Nucleus accumbens (tissue), 56 donors: ENCODE measurements at regions not wholly inside any gene's neighbourhood (a gene's known extent, or its start where the extent isn't known, plus 50 kb on each side); places are given as distances from the start of the nearest gene placed in this dataset.

Source experiments
- DNase-seq, 56 donors: peaks; one replicate each; lab custom pipeline; 2025; lab: John Stamatoyannopoulos, UW

DNA sequence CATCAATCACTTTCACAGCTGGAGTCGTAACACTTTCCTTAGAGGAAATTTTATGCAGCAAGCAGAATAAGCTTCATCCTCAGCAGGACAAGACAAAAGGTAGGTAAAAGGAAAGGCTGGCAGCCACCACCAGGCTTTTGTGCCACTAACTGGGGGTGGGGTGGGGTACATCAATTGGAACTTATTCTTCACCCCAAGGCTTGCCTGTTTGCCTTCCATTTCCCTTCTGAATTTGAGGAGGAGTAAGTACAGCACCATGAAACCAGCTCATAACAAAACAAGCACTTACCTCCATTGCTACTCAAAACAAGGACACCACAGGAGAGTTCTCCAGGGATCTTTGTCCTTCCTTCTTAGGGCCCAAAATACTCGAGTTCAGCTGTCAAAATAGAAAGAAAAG is 296.8 kb downstream of the ARRDC4 start:
- no peak for DNase-seq

DNA sequence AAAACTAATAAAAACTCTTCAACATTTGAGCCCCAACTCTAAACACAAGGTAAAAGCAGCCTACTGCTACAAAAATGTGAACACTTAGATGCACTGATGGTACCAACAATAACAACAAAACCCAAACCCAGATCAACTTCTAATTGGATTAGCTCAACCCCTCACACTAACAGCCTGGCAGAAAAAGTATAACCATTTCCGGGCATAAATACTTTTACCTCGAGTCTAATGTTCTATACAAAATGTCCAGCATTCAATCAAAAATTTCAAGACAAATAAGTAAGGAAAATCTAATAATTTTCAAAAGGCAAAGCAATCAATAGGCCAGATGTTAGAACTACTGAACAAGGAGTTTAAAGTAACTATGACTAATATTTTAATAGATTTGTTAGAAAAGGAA is 303.3 kb downstream of the ARRDC4 start:
- no peak for DNase-seq

DNA sequence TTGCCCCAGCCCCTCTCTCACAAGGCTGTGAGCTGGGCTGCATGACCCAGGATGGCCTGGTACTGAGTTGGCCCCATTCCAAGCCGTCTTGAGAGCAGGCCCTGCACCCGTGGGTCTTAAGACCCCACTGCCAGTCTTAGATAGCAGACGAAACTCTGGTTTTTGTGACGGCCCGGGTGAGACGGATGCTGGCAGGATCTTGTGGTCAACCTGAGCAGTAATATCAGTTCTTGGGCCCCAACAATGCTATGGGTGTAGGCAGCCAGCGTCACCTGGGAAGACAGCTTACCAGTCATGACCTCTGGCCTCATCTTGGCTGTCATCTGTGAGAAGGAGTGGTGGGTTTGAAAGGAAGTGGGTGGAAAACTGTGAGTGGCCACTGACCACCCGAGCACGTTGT is 305.8 kb downstream of the ARRDC4 start:
- DNase-seq = no peak

DNA sequence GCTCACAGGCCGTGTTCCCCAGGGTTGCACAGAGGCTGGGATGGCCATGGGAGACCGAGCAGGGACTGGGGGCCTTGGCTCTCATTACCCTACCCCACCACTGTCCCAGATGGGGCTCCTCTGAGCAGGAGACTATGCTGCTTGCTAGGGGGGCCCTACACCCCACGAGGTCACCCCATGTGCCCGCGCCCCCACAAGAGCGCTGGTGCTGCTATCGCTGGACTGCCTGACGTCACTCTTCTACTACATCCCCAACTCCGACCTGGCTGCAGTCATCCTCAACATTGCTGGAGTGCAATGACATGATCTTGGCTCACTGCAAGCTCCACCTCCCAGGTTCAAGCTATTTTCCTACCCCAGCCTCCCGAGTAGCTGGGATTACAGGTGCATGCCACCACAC is 307.7 kb downstream of the ARRDC4 start:
- no peak for DNase-seq

DNA sequence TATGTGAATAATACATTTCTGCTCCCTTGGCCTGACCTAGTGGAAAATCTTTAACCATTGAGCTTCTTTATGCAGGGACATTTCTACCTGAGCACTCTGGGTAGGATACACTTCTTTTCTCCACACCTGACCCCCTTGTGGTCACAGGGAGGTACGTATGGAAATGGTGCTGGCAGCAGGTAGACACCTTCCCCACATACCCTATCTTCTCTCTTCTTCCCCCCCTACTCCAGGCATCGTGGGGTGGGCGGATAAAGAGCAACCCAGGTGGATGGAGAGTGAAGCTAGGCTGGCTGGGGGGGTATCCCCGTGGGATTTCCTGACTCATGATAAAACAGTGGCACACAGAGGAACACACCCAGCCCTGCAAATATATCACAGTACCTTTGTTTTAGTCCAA is 312.1 kb downstream of the ARRDC4 start:
- DNase-seq = no peak

DNA sequence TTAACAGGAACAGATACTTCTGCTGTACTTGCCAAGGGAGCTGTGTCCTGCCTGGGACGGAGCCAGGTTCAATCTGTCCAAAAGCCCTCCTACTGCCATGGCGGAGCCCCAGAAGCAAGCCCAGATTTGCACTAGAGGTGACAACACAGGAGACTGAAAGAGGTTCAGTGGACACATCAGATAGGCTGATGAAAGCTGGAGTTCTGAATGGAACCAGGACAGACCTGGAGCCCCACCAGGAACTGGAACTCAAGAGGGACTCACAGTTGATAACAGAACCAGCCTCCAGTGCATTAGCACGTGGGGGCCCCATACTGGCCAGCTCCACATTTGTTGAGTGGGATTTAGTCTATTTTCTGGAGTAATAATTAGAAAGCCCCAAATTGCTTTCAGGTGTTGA is 315.5 kb downstream of the ARRDC4 start:
- DNase-seq = no peak

DNA sequence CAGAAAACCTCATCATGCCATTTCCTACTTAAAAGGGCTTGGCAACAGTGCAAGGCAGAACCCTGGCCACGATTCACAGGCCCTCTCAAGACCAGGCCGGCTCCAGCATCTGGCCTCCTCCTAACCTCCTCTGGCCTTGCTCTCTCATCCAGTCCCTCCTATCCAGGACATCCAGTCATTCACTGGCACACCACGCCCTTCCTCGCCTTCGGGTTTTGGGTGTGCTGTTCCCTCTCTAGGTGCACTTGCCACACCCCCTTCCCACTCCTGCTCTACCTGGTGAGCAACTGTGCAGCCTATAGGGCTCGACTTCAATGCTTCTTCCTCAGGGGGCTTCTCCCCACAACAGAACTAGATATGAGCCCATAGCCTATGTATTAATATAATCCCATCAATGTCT is 317.1 kb downstream of the ARRDC4 start:
- no peak for DNase-seq

DNA sequence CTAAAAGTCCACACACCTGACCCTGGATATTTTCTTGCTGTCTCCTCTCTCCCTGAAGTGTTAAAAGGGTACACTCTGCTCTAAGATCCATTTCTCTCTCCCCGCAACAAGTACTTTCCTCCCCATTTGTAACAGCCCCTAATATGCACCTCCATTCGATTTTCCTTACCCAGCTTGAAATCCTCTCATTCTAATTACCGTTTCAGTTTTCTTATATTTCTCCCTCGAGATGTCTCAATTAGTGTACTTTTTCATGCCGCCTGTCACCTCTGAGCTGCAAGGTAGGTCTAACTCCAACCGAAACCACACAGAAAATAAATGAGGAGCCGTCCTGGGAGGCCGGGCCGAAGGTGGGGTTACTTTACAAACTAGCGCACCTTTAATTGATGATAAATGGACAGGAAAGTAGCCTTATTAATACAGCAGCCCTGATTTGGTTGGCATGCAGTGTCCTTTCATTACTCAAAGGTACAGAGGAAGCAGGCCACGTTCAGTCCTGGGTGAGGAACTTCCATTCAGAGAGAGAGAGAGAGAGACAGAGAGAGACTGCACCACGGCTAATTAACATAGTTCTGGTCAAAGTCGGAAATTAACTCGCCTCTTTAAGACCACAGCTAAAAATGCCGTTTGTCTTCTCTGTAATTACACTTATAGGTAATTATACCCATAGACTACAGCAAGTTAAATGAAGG is 319.9 kb downstream of the ARRDC4 start:
- no peak for DNase-seq

DNA sequence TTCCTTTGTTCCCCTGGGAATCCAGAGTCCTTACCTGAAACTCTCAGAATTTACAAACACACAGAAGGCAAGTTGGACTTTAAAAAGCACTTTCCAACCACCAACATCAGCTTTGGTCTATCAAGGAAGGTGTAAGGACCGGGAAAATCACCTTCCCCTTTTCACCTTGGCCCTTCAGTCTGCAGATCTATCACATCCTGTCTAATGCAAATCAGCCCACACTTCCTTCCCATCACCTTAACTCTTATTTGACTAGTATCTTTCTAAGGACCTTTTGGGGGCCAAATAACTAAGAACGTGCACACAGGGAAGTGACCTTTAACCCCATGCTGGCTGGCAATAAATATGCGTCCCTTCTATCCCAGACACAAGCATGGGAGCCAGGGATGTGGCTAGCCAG is 320.6 kb downstream of the ARRDC4 start:
- DNase-seq = no peak

DNA sequence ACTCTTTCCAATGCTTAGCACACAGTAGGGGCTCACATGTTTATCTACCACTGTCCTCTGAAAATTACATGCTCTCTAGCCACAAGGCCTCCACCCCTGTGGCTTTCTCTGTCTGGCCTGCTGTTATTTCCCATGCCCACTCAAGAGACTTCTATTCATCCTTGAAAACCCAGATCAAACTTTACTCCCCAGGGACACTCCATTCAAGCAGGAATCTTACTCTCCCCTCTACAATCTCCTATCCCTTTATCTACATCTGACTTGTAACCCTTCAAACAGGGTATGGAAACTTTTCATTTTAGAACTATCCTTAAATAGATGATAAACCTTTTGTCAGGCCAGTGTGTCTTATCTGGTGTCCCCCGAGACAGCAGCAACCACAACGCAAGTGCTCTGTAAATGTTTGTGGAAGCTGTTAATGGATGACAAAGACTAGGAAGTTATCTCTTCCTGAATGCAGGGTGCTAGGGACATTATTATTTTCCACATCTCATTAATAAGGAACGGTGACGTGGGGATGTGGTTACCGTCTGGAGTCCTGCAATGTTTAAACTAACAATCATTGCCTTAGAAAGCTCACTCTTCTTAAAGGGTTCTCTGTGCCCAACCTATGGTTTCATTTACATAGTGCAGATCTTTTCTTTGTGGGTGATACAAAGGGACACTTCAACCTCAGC is 322.3 kb downstream of the ARRDC4 start:
- DNase-seq = no peak

DNA sequence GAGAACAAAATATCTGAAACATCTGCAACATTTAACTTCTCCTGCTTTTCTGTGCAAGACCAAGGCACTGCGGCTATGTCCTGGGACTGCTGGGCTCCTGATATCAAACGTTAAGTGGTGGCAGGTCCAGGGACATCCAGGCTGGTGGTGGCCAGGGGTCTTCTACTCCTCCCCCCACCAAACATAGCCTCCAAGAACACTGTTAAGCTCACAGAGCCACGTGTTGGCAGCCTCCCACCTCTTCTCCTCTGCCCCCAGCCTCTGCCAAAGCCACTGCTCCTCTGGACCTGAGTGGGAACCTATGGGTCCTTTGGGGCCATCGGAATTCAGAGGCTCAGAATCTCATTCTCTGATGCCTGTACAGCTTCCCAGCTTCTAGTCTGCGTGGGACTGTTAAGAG is 325.7 kb downstream of the ARRDC4 start:
- DNase-seq = no peak

DNA sequence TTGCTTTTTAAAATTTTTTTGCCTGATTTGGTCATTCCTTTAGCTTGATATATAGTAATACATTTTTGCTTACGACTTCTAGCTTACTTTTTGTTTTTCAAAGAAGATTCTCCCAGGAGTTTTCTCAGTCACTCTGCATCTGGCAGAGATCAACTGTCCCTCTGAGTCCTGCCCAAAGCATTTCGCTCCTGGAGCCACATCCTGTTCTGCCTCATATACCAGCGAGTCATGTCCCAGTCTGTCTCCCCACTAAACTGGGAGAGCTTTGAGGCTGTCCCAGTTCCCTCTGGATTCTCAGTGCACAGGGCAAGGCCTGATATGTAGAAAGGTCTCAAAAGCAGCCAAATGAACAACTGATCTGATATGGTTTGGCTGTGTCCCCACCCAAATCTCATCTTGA is 326.3 kb downstream of the ARRDC4 start:
- no peak for DNase-seq

DNA sequence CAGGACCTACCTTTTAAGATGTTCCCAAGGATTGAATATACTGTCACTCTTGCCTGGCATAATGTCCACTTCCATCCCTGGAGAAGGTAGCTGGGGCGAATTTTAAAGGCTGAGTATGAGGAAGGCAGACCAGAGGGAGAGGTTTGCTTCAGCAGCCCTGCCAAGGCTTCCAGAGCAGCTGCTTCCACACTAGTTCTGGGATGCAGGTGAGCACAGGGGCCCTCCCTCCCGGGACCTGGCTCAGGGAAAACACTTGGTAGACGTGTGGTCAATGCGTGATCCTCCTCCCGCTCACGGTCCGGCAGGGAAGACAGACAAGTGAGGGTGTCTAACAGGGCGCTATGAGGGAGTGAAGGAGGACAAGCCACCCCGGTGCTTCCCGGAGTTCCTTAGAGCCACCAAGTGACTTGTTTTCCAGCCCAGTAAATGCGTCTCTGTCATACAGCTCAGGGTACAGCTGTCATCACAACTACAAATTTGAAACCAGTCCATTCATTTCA is 327.6 kb downstream of the ARRDC4 start:
- DNase-seq = no peak

DNA sequence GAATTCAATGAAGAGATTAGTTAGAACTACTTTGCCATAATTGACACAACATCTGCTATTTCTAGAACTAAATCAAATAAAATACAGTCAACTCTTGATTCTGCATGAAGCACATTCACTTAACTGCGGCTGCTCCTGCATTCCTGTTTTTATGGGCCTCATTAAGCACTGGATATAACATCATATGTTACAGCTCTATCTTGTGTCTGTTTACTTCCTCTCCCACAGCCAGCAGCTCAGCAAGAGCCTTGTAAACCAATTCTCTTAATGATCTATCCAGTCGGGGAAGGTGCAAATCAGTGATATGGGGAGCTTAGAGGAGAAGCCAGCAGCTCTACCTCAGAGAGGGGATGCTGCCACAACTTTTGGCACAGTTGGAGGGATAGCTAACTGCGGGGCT is 329.2 kb downstream of the ARRDC4 start:
- no peak for DNase-seq

DNA sequence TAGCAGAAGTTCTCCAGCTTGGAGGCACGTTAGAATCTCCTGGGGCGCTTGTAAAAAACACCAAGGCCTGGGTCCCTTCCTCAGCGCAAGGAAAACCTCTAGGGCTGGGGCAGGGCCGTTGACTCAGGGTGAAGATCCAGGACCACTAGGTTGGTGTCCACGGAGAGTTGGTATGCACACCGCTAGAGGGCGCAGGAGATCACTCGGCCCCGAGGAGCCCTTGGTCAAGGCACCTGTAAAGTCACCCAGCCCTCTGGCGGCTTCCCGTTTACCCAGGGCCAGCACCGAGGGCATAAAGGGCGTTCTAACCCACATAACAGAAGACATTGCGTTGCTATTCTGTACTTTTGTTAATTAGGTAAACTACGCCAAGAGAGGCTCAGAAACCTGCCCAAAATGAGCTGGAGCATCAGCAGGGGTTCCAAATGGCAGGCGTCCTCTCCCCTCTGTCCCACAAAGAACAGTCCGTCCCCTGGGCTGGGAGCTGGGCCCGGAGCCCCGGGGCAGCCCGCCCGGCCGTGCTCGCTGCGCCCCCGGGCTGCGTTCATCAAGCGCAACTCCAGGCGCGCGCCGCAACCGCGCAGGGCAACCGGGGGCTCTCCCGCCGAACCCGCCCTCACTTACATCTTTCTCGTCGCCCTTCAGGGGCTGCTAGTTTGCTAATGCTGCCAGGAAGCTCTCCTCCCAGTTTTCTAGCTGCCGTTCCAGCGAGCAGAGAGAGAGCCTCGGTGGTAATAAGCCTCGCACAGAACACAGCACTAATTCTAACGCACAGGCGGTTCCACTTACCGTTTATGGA is 332.1 kb downstream of the ARRDC4 start:
- peak in 16 of 56 donors; percentile 2 to 43 (median 15) for DNase-seq

DNA sequence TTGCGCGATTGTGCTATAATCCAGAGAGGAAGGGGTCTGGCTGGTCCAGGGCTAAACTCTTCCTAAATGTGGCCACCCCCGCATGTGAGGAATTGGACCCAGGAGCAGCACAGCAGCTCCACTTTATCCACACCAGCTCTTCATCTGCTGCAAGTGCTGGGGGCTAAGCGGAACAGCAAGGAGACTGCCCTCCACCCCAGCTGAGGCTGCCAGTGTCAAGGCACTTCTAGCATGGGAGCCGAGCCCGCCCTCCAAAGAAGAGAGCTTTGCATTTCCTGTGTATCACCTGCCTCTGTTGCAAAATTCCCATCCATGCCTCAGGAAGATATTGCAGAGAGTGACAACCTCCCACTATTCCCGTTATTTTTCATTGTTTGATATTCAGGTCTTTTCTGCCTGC is 333.6 kb downstream of the ARRDC4 start:
- DNase-seq = no peak

DNA sequence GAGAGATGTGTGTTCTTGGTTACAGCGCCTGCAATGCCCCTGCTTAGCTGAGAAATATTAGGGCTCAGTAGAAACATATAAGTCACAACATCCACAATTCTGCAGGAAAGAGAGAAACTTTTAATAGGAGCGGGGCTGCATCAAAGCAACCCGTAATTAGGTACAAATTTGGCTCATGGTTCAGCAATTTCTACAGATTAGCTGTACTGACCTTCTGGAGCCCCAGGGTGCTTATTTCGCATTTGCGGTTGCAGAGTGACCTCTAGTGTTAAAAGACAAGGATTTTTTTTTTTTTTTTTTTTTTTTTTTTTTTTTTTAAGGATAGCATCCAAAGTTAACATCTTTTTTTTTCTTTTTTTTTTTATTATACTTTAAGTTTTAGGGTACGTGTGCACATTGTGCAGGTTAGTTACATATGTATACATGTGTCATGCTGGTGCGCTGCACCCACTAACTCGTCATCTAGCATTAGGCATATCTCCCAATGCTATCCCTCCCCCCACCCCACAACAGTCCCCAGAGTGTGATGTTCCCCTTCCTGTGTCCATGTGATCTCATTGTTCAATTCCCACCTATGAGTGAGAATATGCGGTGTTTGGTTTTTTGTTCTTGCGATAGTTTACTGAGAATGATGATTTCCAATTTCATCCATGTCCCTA is 334.7 kb downstream of the ARRDC4 start:
- DNase-seq = peak in 2 of 56 donors; percentile 2

DNA sequence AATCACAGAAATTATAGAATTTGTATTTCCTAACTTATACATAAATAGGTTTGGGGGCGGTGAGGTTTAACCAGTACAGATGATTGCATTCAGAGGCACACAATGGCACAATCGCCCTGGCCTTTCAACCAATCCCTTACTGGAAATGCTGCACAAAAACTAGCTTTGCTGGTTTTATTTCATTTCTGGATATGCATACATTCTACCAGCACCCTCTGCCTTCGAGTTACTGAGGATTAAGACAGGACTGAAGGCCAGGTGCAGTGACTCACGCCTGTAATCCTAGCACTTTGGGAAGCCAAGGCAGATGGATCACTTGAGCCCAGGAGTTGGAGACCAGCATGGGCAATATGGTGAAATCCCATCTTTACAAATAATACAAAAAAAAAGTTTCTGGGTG is 336.1 kb downstream of the ARRDC4 start:
- DNase-seq = no peak

DNA sequence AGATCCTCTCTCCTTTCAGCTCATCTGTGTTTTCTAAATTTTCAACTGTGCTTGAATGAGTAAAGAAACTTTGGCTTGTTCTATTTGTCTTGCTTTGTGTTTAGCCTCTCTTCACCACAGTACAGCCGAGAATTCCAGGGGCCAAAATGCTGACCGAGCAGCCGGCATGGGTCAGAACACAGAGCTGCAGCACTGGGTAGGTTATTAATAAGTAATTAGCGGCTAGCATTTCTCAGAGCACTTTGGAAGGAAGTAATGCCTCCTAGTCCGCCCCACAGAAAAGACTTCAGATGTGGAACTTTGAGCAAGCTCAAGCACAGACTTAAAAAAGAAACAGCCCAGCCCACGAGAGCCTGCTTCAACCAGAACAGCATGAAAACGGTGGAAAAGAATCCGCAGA is 343.9 kb downstream of the ARRDC4 start:
- DNase-seq = no peak

DNA sequence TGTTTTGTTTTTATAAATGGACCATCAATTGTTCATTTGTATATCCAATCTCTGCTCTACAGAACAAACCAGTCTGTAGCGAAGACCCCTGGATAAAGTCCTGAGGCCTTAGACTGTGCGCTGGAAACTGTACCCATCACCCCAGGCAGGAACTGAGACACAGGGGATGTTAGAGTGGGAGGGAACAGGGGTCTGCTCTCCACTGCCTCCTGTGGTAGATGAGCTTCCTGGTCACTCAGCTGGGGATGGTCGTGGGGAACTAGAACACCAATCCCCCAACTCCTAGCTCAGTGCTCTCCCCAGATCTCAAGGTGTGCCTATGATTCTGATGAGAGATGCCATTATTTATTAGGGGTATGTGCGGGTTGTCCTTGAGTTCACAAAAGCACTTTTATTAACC is 340.2 kb upstream of the IGF1R start:
- no peak for DNase-seq
